Omental fat pad (tissue), 3 donors: ENCODE measurements at regions not wholly inside any gene's neighbourhood (a gene's known extent, or its start where the extent isn't known, plus 50 kb on each side); places are given as distances from the start of the nearest gene placed in this dataset.

ENCODE experiments used
- ATAC-seq: fragments of 150-250 bp; one replicate; pipeline ENCODE4 v1.9.1; 2016; ENCODE audit warnings: mild to moderate bottlenecking, moderate library complexity; ENCODE audit not compliant: low FRiP score
- DNase-seq: peaks from one replicate; pipeline ENCODE4 v3.0.0-alpha.2; 2019; ENCODE audit warnings: low spot score
- CTCF ChIP-seq, 3 donors: fragments of 450-650 bp; IDR thresholded peaks; one replicate each; pipeline ENCODE4 v1.5.1; 2016 to 2017; ENCODE audit warnings: antibody characterized with exemption in 3 of 3, mild to moderate bottlenecking in 3 of 3, moderate library complexity in 2 of 3

- TF ChIP-seq CTCF (IDR thresholded peaks at IDR 0.05) = no peak
- no peak for ATAC-seq
- no peak for DNase-seq
Observed at GRCh38 chr20:59428441-59429205, 128.2 kb downstream of the EDN3 start.

- ATAC-seq = no peak
- TF ChIP-seq CTCF (IDR thresholded peaks at IDR 0.05) = no peak
Observed at GRCh38 chr20:59429396-59429795, 129.0 kb downstream of the EDN3 start.

GRCh38 chr20:59431014-59431413 is 130.6 kb downstream of the EDN3 start:
- no peak for TF ChIP-seq CTCF (IDR thresholded peaks at IDR 0.05)
- no peak for DNase-seq

More at GRCh38 chr20:59429396-59429795, 129.0 kb downstream of the EDN3 start:
- no peak for DNase-seq

GRCh38 chr20:59434960-59435359 is 134.5 kb downstream of the EDN3 start:
- TF ChIP-seq CTCF (IDR thresholded peaks at IDR 0.05) = no peak
- DNase-seq = no peak
- ATAC-seq = no peak

More at GRCh38 chr20:59431014-59431413, 130.6 kb downstream of the EDN3 start:
- no peak for ATAC-seq

- DNase-seq (no peak), ATAC-seq (no peak)
- TF ChIP-seq CTCF (IDR thresholded peaks at IDR 0.05) = no peak
Observed at GRCh38 chr20:59435518-59435917, 135.1 kb downstream of the EDN3 start.

GRCh38 chr20:59437601-59438031 is 137.2 kb downstream of the EDN3 start:
- no peak for TF ChIP-seq CTCF (IDR thresholded peaks at IDR 0.05)
- ATAC-seq (no peak), DNase-seq (no peak)

- TF ChIP-seq CTCF (IDR thresholded peaks at IDR 0.05) = no peak
- ATAC-seq (no peak), DNase-seq (no peak)
Observed at GRCh38 chr20:59438201-59438600, 137.8 kb downstream of the EDN3 start.
